K562 (cell line): ENCODE measurements at regions not wholly inside any gene's neighbourhood (a gene's known extent, or its start where the extent isn't known, plus 50 kb on each side); places are given as distances from the start of the nearest gene placed in this dataset.

ENCODE experiments used
- ATAC-seq: fragments of 200-7000 bp; cut with Tn5 transposase; 3 replicates; pipeline ENCODE4 v1.9.1; 2020; ENCODE audit warnings: moderate library complexity
- BruUV-seq: library from RNA; stranded (reverse); fragments of 400-500 nt; replicated peaks from 2 replicates; lab custom pipeline; 2021; lab: Mats Ljungman, UMichigan
- CTCF ChIA-PET: fragments of 300-600 bp; formaldehyde crosslinking; extraction: SDS; loops from one replicate; lab custom pipeline; 2021; ENCODE audit warnings: low intra/inter-chr PET ratio; lab: Yijun Ruan, JAX
- POLR2A ChIA-PET: fragments of 300-600, 350-650 bp; sonication (Branson Sonifier 250); formaldehyde crosslinking; extraction: SDS; loops from one replicate; lab custom pipeline; 2021; ENCODE audit warnings: antibody characterized with exemption, inconsistent platforms; lab: Yijun Ruan, JAX
- DNase-seq, 4 experiments: peaks; one replicate each; pipeline versions ENCODE4 v3.0.0 to v3.0.0-alpha.2; 2011 to 2018; ENCODE audit warnings: low spot score in 3 of 4, mixed read lengths in 3 of 4; ENCODE audit errors: extremely low read depth in 1 of 4
- FAIRE-seq: peaks from 2 replicates; lab custom pipeline; 2011; peaks lifted over from hg19 to GRCh38; lab: Jason Lieb, UNC
- H2AFZ ChIP-seq: 2 replicates; pipeline ENCODE4 v1.6.0; 2011; ENCODE audit warnings: low read depth, low read length, control low read depth, inconsistent platforms
- H3K27ac ChIP-seq: fragments of 200-600 bp; 3 replicates; pipeline ENCODE4 v1.8.0; 2011; ENCODE audit warnings: low read depth, mild to moderate bottlenecking, control low read depth, inconsistent platforms, low read length, moderate library complexity, mixed read lengths; ENCODE audit errors: extremely low read depth
- H3K27me3 ChIP-seq, 2 experiments: fragments of 300-600 bp in 1 of 2; 2 replicates in 1 of 2; 3 replicates in 1 of 2; pipeline versions ENCODE4 v1.6.0 to v1.8.0; 2011; ENCODE audit warnings: inconsistent platforms in 2 of 2, low read length in 2 of 2, mild to moderate bottlenecking in 1 of 2, mixed read lengths in 1 of 2, moderate library complexity in 1 of 2; ENCODE audit not compliant: control insufficient read depth in 2 of 2, insufficient read depth in 2 of 2
- H3K36me3 ChIP-seq: fragments of 300-600 bp; 3 replicates; pipeline ENCODE4 v1.8.0; 2011; ENCODE audit warnings: mild to moderate bottlenecking, low read length, inconsistent platforms; ENCODE audit not compliant: control insufficient read depth, insufficient read depth
- H3K4me1 ChIP-seq, 2 experiments: fragments of 200-600 bp in 1 of 2; replicated peaks in 1 of 2; 2 replicates in 1 of 2; 3 replicates in 1 of 2; pipeline versions ENCODE4 v1.5.1 to v1.8.0; 2011; ENCODE audit warnings: inconsistent platforms in 2 of 2, low read length in 2 of 2, mild to moderate bottlenecking in 1 of 2, mixed read lengths in 1 of 2, moderate library complexity in 1 of 2; ENCODE audit not compliant: control insufficient read depth in 2 of 2, insufficient read depth in 2 of 2
- H3K4me2 ChIP-seq: 2 replicates; pipeline ENCODE4 v1.6.1; 2011; ENCODE audit warnings: low read length, control low read depth, inconsistent platforms, mixed read lengths; ENCODE audit not compliant: insufficient read depth
- H3K4me3 ChIP-seq: fragments of 200-600 bp; sonication (generic), shearing (Covaris generic); 2 replicates; pipeline ENCODE4 v1.5.1; 2016; ENCODE audit warnings: control low read depth, inconsistent platforms
- H3K79me2 ChIP-seq: fragments of 200-600 bp; 3 replicates; pipeline ENCODE4 v1.8.0; 2011; ENCODE audit warnings: low read length, inconsistent platforms; ENCODE audit not compliant: control insufficient read depth, insufficient read depth
- H3K9ac ChIP-seq, 2 experiments: 2 replicates each; pipeline versions ENCODE4 v1.6.0 to v1.6.1; 2011; ENCODE audit warnings: low read depth in 2 of 2, low read length in 2 of 2, control low read depth in 1 of 2, inconsistent platforms in 1 of 2, mild to moderate bottlenecking in 1 of 2, mixed read lengths in 1 of 2; ENCODE audit not compliant: insufficient read depth in 1 of 2
- H3K9me1 ChIP-seq: one replicate; pipeline ENCODE4 v1.6.0; 2011; ENCODE audit warnings: inconsistent platforms, mild to moderate bottlenecking, low read length, moderate library complexity; ENCODE audit not compliant: control insufficient read depth, insufficient read depth
- H3K9me3 ChIP-seq: replicated peaks from 2 replicates; pipeline ENCODE4 v1.5.1; 2011; ENCODE audit warnings: low read depth, low read length, inconsistent platforms; ENCODE audit not compliant: control insufficient read depth, insufficient read depth
- H4K20me1 ChIP-seq: replicated peaks from 2 replicates; pipeline ENCODE4 v1.6.1; 2011; ENCODE audit warnings: low read length, inconsistent platforms, mixed read lengths; ENCODE audit not compliant: control insufficient read depth, insufficient read depth
- ELF4 ChIP-seq: fragments of 450-650 bp; formaldehyde crosslinking; IDR thresholded peaks from 2 replicates; pipeline ENCODE4 v1.4.0; 2022; ENCODE audit warnings: missing genetic modification characterization
- EZH2 ChIP-seq: IDR thresholded peaks from 2 replicates; pipeline ENCODE4 v1.6.1; 2012; ENCODE audit warnings: low read depth, mild to moderate bottlenecking, inconsistent platforms, low read length, borderline replicate concordance
- HDAC3 ChIP-seq: fragments of 450-650 bp; IDR thresholded peaks from 2 replicates; pipeline ENCODE4 v1.6.1; 2018; ENCODE audit warnings: borderline replicate concordance, mild to moderate bottlenecking, moderate library complexity; ENCODE audit not compliant: partially characterized antibody
- MEIS2 ChIP-seq: fragments of 450-650 bp; IDR thresholded peaks from 2 replicates; pipeline ENCODE4 v1.6.1; 2014; ENCODE audit warnings: mild to moderate bottlenecking; ENCODE audit not compliant: partially characterized antibody
- NFE2 ChIP-seq: IDR thresholded peaks from 2 replicates; pipeline ENCODE4 v1.6.1; 2014; ENCODE audit warnings: antibody characterized with exemption, low read depth
- POLR2AphosphoS2 ChIP-seq: IDR thresholded peaks from 2 replicates; pipeline ENCODE4 v1.6.1; 2012; ENCODE audit warnings: low read length, improper control_type of control experiment
- SREBF1 ChIP-seq: fragments of 150-350 bp; IDR thresholded peaks from 2 replicates; pipeline ENCODE4 v1.6.1; 2014; ENCODE audit warnings: antibody characterized with exemption, low read depth, low read length, borderline replicate concordance
- SUPT5H ChIP-seq: fragments of 450-650 bp; IDR thresholded peaks from 2 replicates; pipeline ENCODE4 v1.6.1; 2016
- TAF1 ChIP-seq: IDR thresholded peaks from 2 replicates; pipeline ENCODE4 v1.6.1; 2011; ENCODE audit warnings: mild to moderate bottlenecking, low read length, moderate library complexity; ENCODE audit not compliant: insufficient read depth, control insufficient read depth, severe bottlenecking; ENCODE audit errors: extremely low read depth
- ZNF23 ChIP-seq: fragments of 250-450 bp; sonication (Bioruptor Pico); IDR thresholded peaks from 2 replicates; pipeline ENCODE4 v1.4.0; 2020; ENCODE audit warnings: mild to moderate bottlenecking
- ZNF77 ChIP-seq: fragments of 250-450 bp; sonication (Bioruptor Pico); IDR thresholded peaks from 2 replicates; pipeline ENCODE4 v1.5.0; 2020
- WGBS: fragments of 100-300 bp; shearing (Covaris generic); methylation state at CpG from one replicate; pipeline ENCODE4 v1.1.6; 2016; ENCODE audit warnings: low coverage, mixed read lengths; ENCODE audit not compliant: insufficient coverage; ENCODE audit errors: missing lambda C conversion rate; 5-methylcytosine and 5-hydroxymethylcytosine counted together
- in situ Hi-C: fragments of 300-500 bp; cut with MboI; formaldehyde crosslinking; loops from 4 replicates; pipeline ENCODE4 v1.15.0; 2018; ENCODE audit warnings: inconsistent platforms, mixed read lengths
- intact Hi-C: fragments of 100-400 bp; cut with micrococcal nuclease; formaldehyde crosslinking; loops from 2 replicates; pipeline ENCODE4 v1.14.2; 2022
- TF ChIP-seq, protein P1 (sequence below), 2 experiments: IDR thresholded peaks in 1 of 2; conservative IDR thresholded peaks in 1 of 2; 2 replicates each; pipeline ENCODE4 v1.6.1; 2016; ENCODE audit warnings: low read depth in 2 of 2, mild to moderate bottlenecking in 1 of 2, missing compliant biosample characterization in 1 of 2, missing genetic modification characterization in 1 of 2, moderate library complexity in 1 of 2
- TF ChIP-seq, protein P2 (sequence below): fragments of 450-650 bp; IDR thresholded peaks from 2 replicates; pipeline ENCODE4 v1.6.1; 2016

DNA sequence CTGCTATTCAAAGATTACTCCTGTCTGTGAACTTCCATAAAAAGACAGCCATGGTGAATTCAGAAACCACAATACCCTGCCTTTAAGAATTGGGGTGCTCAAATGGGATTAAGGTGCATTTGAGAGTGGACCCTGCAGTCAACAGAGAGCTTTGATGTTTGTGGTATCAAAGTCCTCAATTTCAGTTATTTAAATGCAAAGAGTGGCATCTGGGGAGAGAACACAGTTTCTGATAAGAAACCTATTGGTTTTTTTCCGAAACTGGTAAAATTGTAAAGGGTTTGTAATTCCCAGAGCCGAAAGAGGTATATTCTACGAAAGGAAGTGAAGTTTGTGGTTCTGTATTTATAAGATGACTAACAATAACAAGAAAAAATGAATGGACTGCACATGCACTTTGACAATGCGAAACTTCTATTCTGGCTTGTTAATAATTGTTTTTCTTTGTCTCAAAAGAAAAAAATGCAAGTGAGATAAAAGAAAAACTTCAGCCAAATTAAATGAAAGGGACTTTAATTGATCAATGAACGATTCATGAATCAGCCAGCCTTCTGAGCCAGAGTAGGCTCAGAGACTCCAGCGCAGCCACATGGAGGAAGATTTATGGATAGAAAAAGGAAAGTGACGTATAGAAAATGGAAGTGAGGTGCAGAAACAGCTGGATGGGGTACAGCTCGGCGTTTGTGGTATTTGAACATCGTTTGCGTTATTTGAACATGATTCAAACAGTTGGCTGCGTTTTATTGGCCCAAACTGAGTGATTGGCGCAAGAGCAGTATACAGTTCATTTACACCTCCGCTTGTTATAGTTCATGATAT, 70.5 kb upstream of the DUSP22 start:
- H3K79me2 ChIP-seq = no peaks in the 10 kb centered on the region
- POLR2A ChIA-PET = interaction anchor here (0.9 to 1.5 kb wide), 3 partner anchors 12 to 16 kb away, joined by 3 to 4 read pairs (median 4); no protein-coding TSS in a partner anchor
- no peak overlapping the region for H3K9ac ChIP-seq
- intact Hi-C loops (no loop called here), in situ Hi-C loops (no loop called here)
- DNase-seq = no peak
- H2AFZ ChIP-seq = no peak overlapping the region
- BruUV-seq = no TSS peak
- H3K9me3 ChIP-seq = no peaks in the 10 kb centered on the region
- no peak overlapping the region for H3K27ac ChIP-seq
- ATAC-seq = no peak
- CTCF ChIA-PET = no interaction called here
- H3K9me1 ChIP-seq = no peaks in the 10 kb centered on the region
- no peak for FAIRE-seq
- WGBS = 12% methylated on average over 14 of the region's 14 CpGs
- H3K4me1 ChIP-seq = peaks cover 9 to 21% of the 10 kb centered on the region in 2 experiments; a peak in 4 of 5 replicates
- no peak overlapping the region for H3K4me3 ChIP-seq
- no peak overlapping the region for H3K4me2 ChIP-seq
- peaks cover 45 to 51% of the 10 kb centered on the region in 2 experiments for H3K27me3 ChIP-seq
- no peaks in the 10 kb centered on the region for H3K36me3 ChIP-seq
- H4K20me1 ChIP-seq = 0 out of 2 replicates have a peak, but pooled peaks cover 3% of the 10 kb centered on the region
- no peak for TF ChIP-seq SREBF1
- no peak for TF ChIP-seq TAF1
- TF ChIP-seq, protein P1, sequence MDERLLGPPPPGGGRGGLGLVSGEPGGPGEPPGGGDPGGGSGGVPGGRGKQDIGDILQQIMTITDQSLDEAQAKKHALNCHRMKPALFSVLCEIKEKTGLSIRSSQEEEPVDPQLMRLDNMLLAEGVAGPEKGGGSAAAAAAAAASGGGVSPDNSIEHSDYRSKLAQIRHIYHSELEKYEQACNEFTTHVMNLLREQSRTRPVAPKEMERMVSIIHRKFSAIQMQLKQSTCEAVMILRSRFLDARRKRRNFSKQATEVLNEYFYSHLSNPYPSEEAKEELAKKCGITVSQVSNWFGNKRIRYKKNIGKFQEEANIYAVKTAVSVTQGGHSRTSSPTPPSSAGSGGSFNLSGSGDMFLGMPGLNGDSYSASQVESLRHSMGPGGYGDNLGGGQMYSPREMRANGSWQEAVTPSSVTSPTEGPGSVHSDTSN (CRISPR knock-in tag; IDR thresholded peaks at IDR 0.05; ENCODE audit: low read depth) = no peak
- TF ChIP-seq, protein P1 (tag; conservative IDR thresholded peaks at IDR 0.05; ENCODE audit: low read depth) = peak; percentile 27; the same call in 1 of the 2 replicates
- TF ChIP-seq HDAC3 = no peak
- TF ChIP-seq ZNF23 (CRISPR knock-in tag) = no peak
- TF ChIP-seq POLR2AphosphoS2 = no peak
- TF ChIP-seq MEIS2 = peak; percentile 10
- TF ChIP-seq ZNF77 (CRISPR knock-in tag) = no peak
- 0 out of 2 replicates have a peak, but pooled peaks have one; percentile 21 for TF ChIP-seq EZH2
- TF ChIP-seq, protein P2, sequence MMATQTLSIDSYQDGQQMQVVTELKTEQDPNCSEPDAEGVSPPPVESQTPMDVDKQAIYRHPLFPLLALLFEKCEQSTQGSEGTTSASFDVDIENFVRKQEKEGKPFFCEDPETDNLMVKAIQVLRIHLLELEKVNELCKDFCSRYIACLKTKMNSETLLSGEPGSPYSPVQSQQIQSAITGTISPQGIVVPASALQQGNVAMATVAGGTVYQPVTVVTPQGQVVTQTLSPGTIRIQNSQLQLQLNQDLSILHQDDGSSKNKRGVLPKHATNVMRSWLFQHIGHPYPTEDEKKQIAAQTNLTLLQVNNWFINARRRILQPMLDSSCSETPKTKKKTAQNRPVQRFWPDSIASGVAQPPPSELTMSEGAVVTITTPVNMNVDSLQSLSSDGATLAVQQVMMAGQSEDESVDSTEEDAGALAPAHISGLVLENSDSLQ = peak; percentile 24; the same call in 1 of the 2 replicates
- no peak for TF ChIP-seq ELF4 (CRISPR knock-in tag)
- no peak for TF ChIP-seq SUPT5H
- TF ChIP-seq NFE2 = no peak
